ENCODE measurements at regions not wholly inside any gene's neighbourhood (a gene's known extent, or its start where the extent isn't known, plus 50 kb on each side); places are given as distances from the start of the nearest gene placed in this dataset.

DNA sequence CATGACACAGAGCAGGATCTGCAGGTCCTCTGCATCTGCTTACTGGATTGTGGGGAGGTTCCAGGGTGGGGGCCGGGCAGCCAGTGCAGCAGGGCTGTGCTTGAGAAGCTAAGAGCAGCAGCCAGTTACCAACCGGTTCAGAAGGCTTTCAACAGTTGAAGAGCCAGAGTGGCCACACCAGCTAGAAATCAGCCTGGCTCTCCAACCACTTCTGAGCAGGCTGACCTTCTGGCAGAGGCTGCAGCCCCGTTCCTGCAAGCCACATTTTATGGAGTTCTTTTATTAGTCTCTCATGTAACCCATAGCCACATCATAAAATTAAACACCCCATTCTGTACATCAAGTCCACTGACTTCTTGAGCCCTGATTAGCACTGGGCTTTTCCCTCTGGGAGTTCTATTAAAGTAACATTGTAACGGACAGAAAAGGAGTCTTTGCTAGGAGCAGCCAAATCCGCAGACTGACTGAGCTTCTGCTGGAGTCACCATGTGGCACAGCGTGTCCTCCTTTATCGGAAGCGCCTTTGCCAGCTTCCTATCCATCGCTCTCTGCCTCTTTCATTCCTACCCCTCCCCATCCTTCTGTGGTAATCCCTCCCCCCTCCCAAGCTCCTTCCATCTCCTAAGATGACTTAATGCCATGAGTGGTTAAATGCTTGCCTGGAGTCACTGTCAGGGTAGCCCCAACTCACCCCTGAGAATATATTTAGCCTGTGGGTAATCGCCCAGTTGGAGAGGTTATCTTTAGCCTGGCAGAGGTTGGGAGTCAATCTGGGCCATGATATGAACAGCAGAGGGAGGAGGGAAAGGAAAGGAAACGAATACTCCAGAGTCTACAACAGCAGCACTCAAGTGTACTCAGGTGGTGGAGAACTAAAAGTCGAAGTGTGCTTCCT, 138.5 kb upstream of the HES1 start:
- Histone ChIP-seq H3K27me3 (no peaks in the 10 kb centered on the region), H3K9me3 (no peaks in the 10 kb centered on the region), H3K27ac (peak overlapping the region in 2 of 4 donors; percentile 5 to 25), H3K36me3 (replicated peaks in 1 of 2; ENCODE audit: insufficient read depth in 1 of 2, low read depth in 2 of 2) (no peaks in the 10 kb centered on the region), H3K4me3 (no peak overlapping the region), H3K4me1 (peaks cover 13% of the 10 kb centered on the region)
- peak in 1 of 4 donors; percentile 30 for DNase-seq
- intact Hi-C loops (cut with DNase I) = no loop called here
- TF ChIP-seq, protein P1, sequence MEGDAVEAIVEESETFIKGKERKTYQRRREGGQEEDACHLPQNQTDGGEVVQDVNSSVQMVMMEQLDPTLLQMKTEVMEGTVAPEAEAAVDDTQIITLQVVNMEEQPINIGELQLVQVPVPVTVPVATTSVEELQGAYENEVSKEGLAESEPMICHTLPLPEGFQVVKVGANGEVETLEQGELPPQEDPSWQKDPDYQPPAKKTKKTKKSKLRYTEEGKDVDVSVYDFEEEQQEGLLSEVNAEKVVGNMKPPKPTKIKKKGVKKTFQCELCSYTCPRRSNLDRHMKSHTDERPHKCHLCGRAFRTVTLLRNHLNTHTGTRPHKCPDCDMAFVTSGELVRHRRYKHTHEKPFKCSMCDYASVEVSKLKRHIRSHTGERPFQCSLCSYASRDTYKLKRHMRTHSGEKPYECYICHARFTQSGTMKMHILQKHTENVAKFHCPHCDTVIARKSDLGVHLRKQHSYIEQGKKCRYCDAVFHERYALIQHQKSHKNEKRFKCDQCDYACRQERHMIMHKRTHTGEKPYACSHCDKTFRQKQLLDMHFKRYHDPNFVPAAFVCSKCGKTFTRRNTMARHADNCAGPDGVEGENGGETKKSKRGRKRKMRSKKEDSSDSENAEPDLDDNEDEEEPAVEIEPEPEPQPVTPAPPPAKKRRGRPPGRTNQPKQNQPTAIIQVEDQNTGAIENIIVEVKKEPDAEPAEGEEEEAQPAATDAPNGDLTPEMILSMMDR (IDR thresholded peaks at IDR 0.05) = peak in 1 of 7 experiments; percentile 4
- TF ChIP-seq POLR2A (IDR thresholded peaks at IDR 0.05) = no peak
- 38 to 50% methylated on average over 12 of the region's 12 CpGs for WGBS, 2 donors
- ATAC-seq = peak; percentile 56

DNA sequence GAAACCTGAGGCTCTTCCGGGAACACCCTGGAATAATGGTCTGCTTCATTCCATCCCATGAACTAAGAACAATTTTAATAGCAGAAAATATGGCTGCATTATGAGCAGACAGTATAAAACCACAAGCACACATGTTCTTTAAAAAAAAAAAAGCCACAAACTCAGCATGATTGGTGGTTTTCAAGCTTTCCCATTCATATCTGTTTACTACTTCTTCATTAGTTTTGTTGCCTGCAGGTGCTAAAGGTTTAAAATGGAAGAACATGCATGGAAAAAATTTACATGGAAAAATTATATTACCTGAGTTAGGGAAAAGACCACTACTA, 137.9 kb upstream of the HES1 start:
- no peaks in the 10 kb centered on the region for H3K9me3 ChIP-seq
- peaks cover 19% of the 10 kb centered on the region for H3K4me1 ChIP-seq
- WGBS, 2 donors = 29 to 37% methylated on average over 1 of the region's 1 CpG
- no peaks in the 10 kb centered on the region for H3K27me3 ChIP-seq
- DNase-seq (no peak), ATAC-seq (no peak)
- H3K27ac ChIP-seq = peak overlapping the region in 2 of 4 donors; percentile 5 to 25
- no peak overlapping the region for H3K4me3 ChIP-seq
- TF ChIP-seq POLR2A (IDR thresholded peaks at IDR 0.05) = no peak
- TF ChIP-seq, protein P1 (IDR thresholded peaks at IDR 0.05) = no peak
- intact Hi-C loops (cut with DNase I) = no loop called here
- no peaks in the 10 kb centered on the region for H3K36me3 ChIP-seq (replicated peaks in 1 of 2; ENCODE audit: insufficient read depth in 1 of 2, low read depth in 2 of 2)

DNA sequence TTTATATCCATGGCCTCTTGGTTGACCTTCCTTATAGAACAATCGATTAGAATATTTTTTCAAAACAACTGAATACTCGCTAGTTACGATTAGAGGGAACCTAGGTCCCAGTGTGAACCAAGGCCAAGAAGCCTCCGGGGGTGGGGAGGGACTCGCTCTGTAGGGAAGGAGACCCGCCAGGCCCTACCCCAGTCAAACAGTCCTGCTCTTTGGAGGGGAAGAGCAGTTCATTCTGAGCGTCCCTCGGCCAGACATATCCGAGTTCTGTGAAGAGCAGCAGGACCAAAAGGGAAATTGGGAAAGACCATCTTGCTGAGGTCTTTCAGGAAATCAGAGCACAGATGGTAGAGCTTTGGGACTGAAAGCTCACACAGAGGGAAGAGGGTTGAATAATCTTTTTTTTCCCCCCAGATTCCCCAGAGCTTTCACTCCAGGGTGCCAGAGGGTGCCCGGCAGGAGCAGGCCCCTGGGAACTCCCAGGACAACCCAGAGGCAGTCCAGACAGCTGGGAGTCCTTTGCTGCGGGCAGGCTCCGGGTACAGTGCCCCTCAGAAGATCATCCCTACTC, 137.2 kb upstream of the HES1 start:
- no peak for ATAC-seq
- Histone ChIP-seq H3K27me3 (no peaks in the 10 kb centered on the region), H3K36me3 (replicated peaks in 1 of 2; ENCODE audit: insufficient read depth in 1 of 2, low read depth in 2 of 2) (no peaks in the 10 kb centered on the region), H3K27ac (no peak overlapping the region), H3K4me3 (no peak overlapping the region), H3K9me3 (no peaks in the 10 kb centered on the region), H3K4me1 (peaks cover 25% of the 10 kb centered on the region)
- WGBS, 2 donors = 85 to 88% methylated on average over 11 to 12 of the region's 12 CpGs
- TF ChIP-seq, protein P1 (IDR thresholded peaks at IDR 0.05) = no peak
- no peak for TF ChIP-seq POLR2A (IDR thresholded peaks at IDR 0.05)
- DNase-seq = no peak
- intact Hi-C loops (cut with DNase I) = no loop called here

DNA sequence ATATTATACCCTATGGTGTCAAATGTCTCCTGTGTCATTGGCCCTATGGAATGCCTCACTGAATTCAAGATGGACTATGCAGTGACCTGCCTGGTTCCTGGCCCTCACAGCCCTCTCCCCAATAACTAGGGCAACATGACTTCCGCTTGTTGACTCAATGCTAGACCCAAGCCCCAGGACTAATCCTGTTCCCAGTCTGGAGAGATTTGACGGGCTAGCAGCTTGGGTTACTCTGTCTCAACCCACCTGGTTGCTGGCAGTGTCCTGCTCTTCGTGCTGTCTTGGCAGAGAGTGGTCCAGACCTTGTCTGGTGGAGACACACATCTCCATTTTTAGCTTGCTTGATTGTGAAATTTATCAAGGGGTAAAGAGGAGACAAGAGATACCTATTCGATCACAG, 135.8 kb upstream of the HES1 start:
- WGBS, 2 donors = 93 to 98% methylated on average over 4 of the region's 4 CpGs
- TF ChIP-seq, protein P1 (IDR thresholded peaks at IDR 0.05) = no peak
- TF ChIP-seq POLR2A (IDR thresholded peaks at IDR 0.05) = no peak
- H3K4me1 ChIP-seq = peaks cover 39% of the 10 kb centered on the region

More for the DNA sequence above, 135.8 kb upstream of the HES1 start:
- H3K36me3 ChIP-seq (replicated peaks in 1 of 2; ENCODE audit: insufficient read depth in 1 of 2, low read depth in 2 of 2) = no peaks in the 10 kb centered on the region
- no peaks in the 10 kb centered on the region for H3K9me3 ChIP-seq
- DNase-seq (no peak), ATAC-seq (no peak)
- no peaks in the 10 kb centered on the region for H3K27me3 ChIP-seq
- intact Hi-C loops (cut with DNase I) = no loop called here
- no peak overlapping the region for H3K27ac ChIP-seq
- no peak overlapping the region for H3K4me3 ChIP-seq
